Body of pancreas (tissue), 4 donors: ENCODE measurements at regions not wholly inside any gene's neighbourhood (a gene's known extent, or its start where the extent isn't known, plus 50 kb on each side); places are given as distances from the start of the nearest gene placed in this dataset.

Experiments used
- POLR2A ChIP-seq, 3 donors: fragments of 450-650 bp; IDR thresholded peaks; one replicate each; pipeline ENCODE4 v1.6.1; 2016; ENCODE audit warnings: antibody characterized with exemption in 3 of 3, mild to moderate bottlenecking in 2 of 3
- TF ChIP-seq, protein P1 (sequence below), 7 experiments: fragments of 450-650 bp in 4 of 7; fragments of 200-600 bp in 3 of 7; sonication (generic) in 3 of 7; IDR thresholded peaks; one replicate each; pipeline ENCODE4 v1.5.1; 2016 to 2019; ENCODE audit warnings: antibody characterized with exemption in 7 of 7

DNA sequence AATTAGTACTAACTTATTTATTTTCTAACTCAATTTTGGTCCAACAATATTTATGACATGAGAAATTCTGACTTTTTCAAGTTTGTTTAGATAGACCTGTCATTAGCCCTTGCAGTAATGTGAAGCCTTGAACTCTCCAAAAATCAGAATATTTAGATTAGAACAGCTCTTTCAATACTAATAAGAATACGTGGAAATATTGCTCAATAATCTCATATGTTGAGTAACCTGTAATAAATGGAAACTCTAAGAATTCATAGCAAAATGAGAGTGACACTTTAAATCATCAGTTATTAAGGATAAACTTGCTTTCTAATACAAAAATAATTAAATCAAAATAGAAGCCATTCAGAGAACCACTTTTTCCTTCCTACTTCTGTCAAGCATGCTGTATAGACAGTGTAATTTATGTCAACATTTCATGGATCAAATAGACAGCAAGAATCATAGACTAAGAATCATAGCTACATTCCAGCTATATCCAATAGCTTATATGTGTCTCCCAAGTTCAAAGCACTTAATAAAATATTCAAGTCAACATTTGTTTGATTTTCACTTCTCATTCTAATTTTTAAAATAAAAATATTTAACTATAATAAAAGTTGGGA is 710.3 kb upstream of the SOX11 start:
- TF ChIP-seq, protein P1, sequence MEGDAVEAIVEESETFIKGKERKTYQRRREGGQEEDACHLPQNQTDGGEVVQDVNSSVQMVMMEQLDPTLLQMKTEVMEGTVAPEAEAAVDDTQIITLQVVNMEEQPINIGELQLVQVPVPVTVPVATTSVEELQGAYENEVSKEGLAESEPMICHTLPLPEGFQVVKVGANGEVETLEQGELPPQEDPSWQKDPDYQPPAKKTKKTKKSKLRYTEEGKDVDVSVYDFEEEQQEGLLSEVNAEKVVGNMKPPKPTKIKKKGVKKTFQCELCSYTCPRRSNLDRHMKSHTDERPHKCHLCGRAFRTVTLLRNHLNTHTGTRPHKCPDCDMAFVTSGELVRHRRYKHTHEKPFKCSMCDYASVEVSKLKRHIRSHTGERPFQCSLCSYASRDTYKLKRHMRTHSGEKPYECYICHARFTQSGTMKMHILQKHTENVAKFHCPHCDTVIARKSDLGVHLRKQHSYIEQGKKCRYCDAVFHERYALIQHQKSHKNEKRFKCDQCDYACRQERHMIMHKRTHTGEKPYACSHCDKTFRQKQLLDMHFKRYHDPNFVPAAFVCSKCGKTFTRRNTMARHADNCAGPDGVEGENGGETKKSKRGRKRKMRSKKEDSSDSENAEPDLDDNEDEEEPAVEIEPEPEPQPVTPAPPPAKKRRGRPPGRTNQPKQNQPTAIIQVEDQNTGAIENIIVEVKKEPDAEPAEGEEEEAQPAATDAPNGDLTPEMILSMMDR (IDR thresholded peaks at IDR 0.05) = no peak
- no peak for TF ChIP-seq POLR2A (IDR thresholded peaks at IDR 0.05)
